ENCODE measurements at regions not wholly inside any gene's neighbourhood (a gene's known extent, or its start where the extent isn't known, plus 50 kb on each side); places are given as distances from the start of the nearest gene placed in this dataset.

- no peak overlapping the region for H3K4me2 ChIP-seq (ENCODE audit: low read length)
- TF ChIP-seq CTCF (conservative IDR thresholded peaks at IDR 0.05; ENCODE audit: low read length) (no peak), EZH2phosphoT487 (IDR thresholded peaks at IDR 0.05; ENCODE audit: borderline replicate concordance, low read depth, low read length) (no peak)
- H3K9me2 ChIP-seq (ENCODE audit: insufficient read depth, low read length): no peaks in the 10 kb centered on the region
- no peak for DNase-seq (ENCODE audit: low spot score)
- H3K9me3 ChIP-seq (ENCODE audit: low read length): no peaks in the 10 kb centered on the region
- no peaks in the 10 kb centered on the region for H3K36me3 ChIP-seq (ENCODE audit: insufficient read depth, low read length)
- no peak overlapping the region for H3K4me3 ChIP-seq (ENCODE audit: low read depth, low read length, poor library complexity, severe bottlenecking)
- intact Hi-C loops (cut with micrococcal nuclease; ENCODE audit: unreplicated experiment): no loop called here
- no peaks in the 10 kb centered on the region for H3K4me1 ChIP-seq (ENCODE audit: insufficient read depth, low read length, poor library complexity, severe bottlenecking)
- CTCF ChIA-PET (ENCODE audit: unreplicated experiment): no interaction called here
- H4K20me1 ChIP-seq (ENCODE audit: insufficient read depth, low read length): no peaks in the 10 kb centered on the region
- POLR2A ChIA-PET: no interaction called here
- no peak overlapping the region for H2AFZ ChIP-seq (ENCODE audit: low read length)
- no TSS peak for BruUV-seq (replicated peaks)
- no peak overlapping the region for H3K27ac ChIP-seq (ENCODE audit: low read depth, low read length, poor library complexity, severe bottlenecking)
- no peaks in the 10 kb centered on the region for H3K79me2 ChIP-seq (ENCODE audit: insufficient read depth, low read depth, low read length)
Observed at GRCh38 chrX:51006064-51006463, 95.5 kb downstream of the BMP15 start.

GRCh38 chrX:51024106-51024696, 113.7 kb downstream of the BMP15 start:
- no peaks in the 10 kb centered on the region for H4K20me1 ChIP-seq (ENCODE audit: insufficient read depth, low read length)
- BruUV-seq (replicated peaks): no TSS peak
- H3K9me2 ChIP-seq (ENCODE audit: insufficient read depth, low read length): no peaks in the 10 kb centered on the region
- TF ChIP-seq EZH2phosphoT487 (IDR thresholded peaks at IDR 0.05; ENCODE audit: borderline replicate concordance, low read depth, low read length): no peak
- TF ChIP-seq CTCF (conservative IDR thresholded peaks at IDR 0.05; ENCODE audit: low read length): no peak
- no peak for DNase-seq (ENCODE audit: low spot score)
- H3K36me3 ChIP-seq (ENCODE audit: insufficient read depth, low read length): no peaks in the 10 kb centered on the region
- H3K4me1 ChIP-seq (ENCODE audit: insufficient read depth, low read length, poor library complexity, severe bottlenecking): no peaks in the 10 kb centered on the region
- intact Hi-C loops (cut with micrococcal nuclease; ENCODE audit: unreplicated experiment): no loop called here
- POLR2A ChIA-PET: no interaction called here
- no peaks in the 10 kb centered on the region for H3K79me2 ChIP-seq (ENCODE audit: insufficient read depth, low read depth, low read length)
- no peaks in the 10 kb centered on the region for H3K9me3 ChIP-seq (ENCODE audit: low read length)
- no peak overlapping the region for H2AFZ ChIP-seq (ENCODE audit: low read length)
- no peak overlapping the region for H3K4me3 ChIP-seq (ENCODE audit: low read depth, low read length, poor library complexity, severe bottlenecking)
- CTCF ChIA-PET (ENCODE audit: unreplicated experiment): no interaction called here
- no peak overlapping the region for H3K4me2 ChIP-seq (ENCODE audit: low read length)
- no peak overlapping the region for H3K27ac ChIP-seq (ENCODE audit: low read depth, low read length, poor library complexity, severe bottlenecking)

GRCh38 chrX:51026862-51027261, 116.3 kb downstream of the BMP15 start:
- H3K27ac ChIP-seq (ENCODE audit: low read depth, low read length, poor library complexity, severe bottlenecking): no peak overlapping the region
- no peaks in the 10 kb centered on the region for H3K79me2 ChIP-seq (ENCODE audit: insufficient read depth, low read depth, low read length)
- no peak for DNase-seq (ENCODE audit: low spot score)
- H4K20me1 ChIP-seq (ENCODE audit: insufficient read depth, low read length): no peaks in the 10 kb centered on the region
- no peaks in the 10 kb centered on the region for H3K4me1 ChIP-seq (ENCODE audit: insufficient read depth, low read length, poor library complexity, severe bottlenecking)
- no peaks in the 10 kb centered on the region for H3K36me3 ChIP-seq (ENCODE audit: insufficient read depth, low read length)
- no peaks in the 10 kb centered on the region for H3K9me3 ChIP-seq (ENCODE audit: low read length)
- H3K4me3 ChIP-seq (ENCODE audit: low read depth, low read length, poor library complexity, severe bottlenecking): no peak overlapping the region
- H2AFZ ChIP-seq (ENCODE audit: low read length): no peak overlapping the region
- ChIA-PET CTCF (ENCODE audit: unreplicated experiment) (no interaction called here), POLR2A (no interaction called here)
- BruUV-seq (replicated peaks): no TSS peak
- no peak overlapping the region for H3K4me2 ChIP-seq (ENCODE audit: low read length)
- TF ChIP-seq EZH2phosphoT487 (IDR thresholded peaks at IDR 0.05; ENCODE audit: borderline replicate concordance, low read depth, low read length): no peak
- TF ChIP-seq CTCF (conservative IDR thresholded peaks at IDR 0.05; ENCODE audit: low read length): no peak
- H3K9me2 ChIP-seq (ENCODE audit: insufficient read depth, low read length): no peaks in the 10 kb centered on the region
- intact Hi-C loops (cut with micrococcal nuclease; ENCODE audit: unreplicated experiment): no loop called here
